HEK293 (cell line): ENCODE measurements at regions not wholly inside any gene's neighbourhood (a gene's known extent, or its start where the extent isn't known, plus 50 kb on each side); places are given as distances from the start of the nearest gene placed in this dataset.

Experiments
- CTCF ChIA-PET: fragments of 350-600 bp; formaldehyde crosslinking; extraction: SDS; loops from one replicate; lab custom pipeline; 2021; ENCODE audit warnings: antibody characterized with exemption; lab: Yijun Ruan, JAX
- POLR2A ChIA-PET: fragments of 300-600 bp; formaldehyde crosslinking; extraction: SDS; loops from one replicate; lab custom pipeline; 2020; ENCODE audit warnings: antibody characterized with exemption, inconsistent platforms; lab: Yijun Ruan, JAX
- H3K27ac ChIP-seq: fragments of 200-500 bp; sonication (Bioruptor generic); 2 replicates; pipeline ENCODE4 v1.5.1; 2014; ENCODE audit warnings: low read depth, low read length, control low read depth, inconsistent platforms; ENCODE audit errors: extremely low read depth
- H3K36me3 ChIP-seq, 2 experiments: fragments of 200-500 bp in 1 of 2; sonication (Bioruptor generic) in 1 of 2; 1 replicate in 1 of 2; 2 replicates in 1 of 2; pipeline ENCODE4 v1.5.1; 2014 to 2017; ENCODE audit warnings: inconsistent platforms in 2 of 2, low read length in 2 of 2; ENCODE audit not compliant: control insufficient read depth in 2 of 2, insufficient read depth in 1 of 2
- H3K4me1 ChIP-seq: fragments of 200-500 bp; sonication (Bioruptor generic); 2 replicates; pipeline ENCODE4 v1.5.1; 2014; ENCODE audit warnings: mild to moderate bottlenecking, low read length, inconsistent platforms; ENCODE audit not compliant: control insufficient read depth, insufficient read depth
- H3K4me3 ChIP-seq: 2 replicates; pipeline ENCODE4 v1.5.1; 2011; ENCODE audit warnings: low read depth, mild to moderate bottlenecking, control low read depth, low read length, moderate library complexity
- H3K9me3 ChIP-seq: fragments of 200-500 bp; sonication (Bioruptor generic); 2 replicates; pipeline ENCODE4 v1.5.1; 2014; ENCODE audit warnings: low read depth, low read length, inconsistent platforms; ENCODE audit not compliant: control insufficient read depth, insufficient read depth
- GFI1B ChIP-seq: fragments of 450-650 bp; formaldehyde crosslinking; IDR thresholded peaks from 2 replicates; pipeline ENCODE4 v1.5.1; 2016; ENCODE audit warnings: missing biosample characterization, missing genetic modification characterization
- GLIS1 ChIP-seq: fragments of 450-650 bp; formaldehyde crosslinking; IDR thresholded peaks from 2 replicates; pipeline ENCODE4 v1.5.1; 2016; ENCODE audit warnings: missing biosample characterization, missing genetic modification characterization
- HOXD13 ChIP-seq: sonication (generic); formaldehyde crosslinking; IDR thresholded peaks from 2 replicates; pipeline ENCODE4 v1.8.0; 2022; ENCODE audit warnings: missing genetic modification reagents, borderline replicate concordance
- KLF8 ChIP-seq: fragments of 450-650 bp; formaldehyde crosslinking; IDR thresholded peaks from 2 replicates; pipeline ENCODE4 v1.5.1; 2016; ENCODE audit warnings: missing biosample characterization, missing genetic modification characterization
- MZF1 ChIP-seq: fragments of 450-650 bp; formaldehyde crosslinking; IDR thresholded peaks from 2 replicates; pipeline ENCODE4 v1.5.1; 2017; ENCODE audit warnings: missing biosample characterization, missing genetic modification characterization, borderline replicate concordance
- SP2 ChIP-seq: fragments of 450-650 bp; formaldehyde crosslinking; IDR thresholded peaks from 2 replicates; pipeline ENCODE4 v1.5.1; 2016; ENCODE audit warnings: missing biosample characterization, missing genetic modification characterization
- ZNF2 ChIP-seq: fragments of 450-650 bp; formaldehyde crosslinking; IDR thresholded peaks from 2 replicates; pipeline ENCODE4 v1.5.1; 2016; ENCODE audit warnings: missing biosample characterization, missing genetic modification characterization
- ZNF211 ChIP-seq: fragments of 450-650 bp; formaldehyde crosslinking; IDR thresholded peaks from 2 replicates; pipeline ENCODE4 v1.5.1; 2016; ENCODE audit warnings: low read depth, missing biosample characterization, missing genetic modification characterization
- ZNF366 ChIP-seq: fragments of 450-650 bp; formaldehyde crosslinking; conservative IDR thresholded peaks from 2 replicates; pipeline ENCODE4 v1.5.1; 2016; ENCODE audit warnings: missing biosample characterization, missing genetic modification characterization
- ZNF423 ChIP-seq: fragments of 450-650 bp; formaldehyde crosslinking; IDR thresholded peaks from 2 replicates; pipeline ENCODE4 v1.5.1; 2016; ENCODE audit warnings: missing biosample characterization, missing genetic modification characterization
- ZNF521 ChIP-seq: fragments of 450-650 bp; formaldehyde crosslinking; IDR thresholded peaks from 2 replicates; pipeline ENCODE4 v1.5.1; 2017; ENCODE audit warnings: missing biosample characterization, mild to moderate bottlenecking, missing genetic modification characterization
- ZNF654 ChIP-seq: fragments of 450-650 bp; formaldehyde crosslinking; IDR thresholded peaks from 2 replicates; pipeline ENCODE4 v1.5.1; 2016; ENCODE audit warnings: low read depth, missing biosample characterization, missing genetic modification characterization
- ZNF660 ChIP-seq: fragments of 450-650 bp; IDR thresholded peaks from 2 replicates; pipeline ENCODE4 v1.5.1; 2018; ENCODE audit warnings: missing biosample characterization, mild to moderate bottlenecking, missing genetic modification characterization
- ZSCAN16 ChIP-seq: fragments of 450-650 bp; formaldehyde crosslinking; IDR thresholded peaks from 2 replicates; pipeline ENCODE4 v1.5.1; 2016; ENCODE audit warnings: missing biosample characterization, missing genetic modification characterization
- ZXDB ChIP-seq: fragments of 450-650 bp; formaldehyde crosslinking; IDR thresholded peaks from 2 replicates; pipeline ENCODE4 v1.5.1; 2016; ENCODE audit warnings: missing biosample characterization, missing genetic modification characterization
- TF ChIP-seq, protein P1 (sequence below): fragments of 450-650 bp; formaldehyde crosslinking; IDR thresholded peaks from 2 replicates; pipeline ENCODE4 v1.5.1; 2016; ENCODE audit warnings: missing biosample characterization, missing genetic modification characterization
- TF ChIP-seq, protein P2 (sequence below): fragments of 450-650 bp; formaldehyde crosslinking; IDR thresholded peaks from 2 replicates; pipeline ENCODE4 v1.5.1; 2017; ENCODE audit warnings: missing biosample characterization, mild to moderate bottlenecking, missing genetic modification characterization, moderate library complexity
- TF ChIP-seq, protein P3 (sequence below): fragments of 450-650 bp; formaldehyde crosslinking; IDR thresholded peaks from 2 replicates; pipeline ENCODE4 v1.5.1; 2016; ENCODE audit warnings: missing biosample characterization, missing genetic modification characterization
- TF ChIP-seq, protein P4 (sequence below): fragments of 450-650 bp; formaldehyde crosslinking; IDR thresholded peaks from 2 replicates; pipeline ENCODE4 v1.5.1; 2016; ENCODE audit warnings: missing biosample characterization, missing genetic modification characterization, borderline replicate concordance

DNA sequence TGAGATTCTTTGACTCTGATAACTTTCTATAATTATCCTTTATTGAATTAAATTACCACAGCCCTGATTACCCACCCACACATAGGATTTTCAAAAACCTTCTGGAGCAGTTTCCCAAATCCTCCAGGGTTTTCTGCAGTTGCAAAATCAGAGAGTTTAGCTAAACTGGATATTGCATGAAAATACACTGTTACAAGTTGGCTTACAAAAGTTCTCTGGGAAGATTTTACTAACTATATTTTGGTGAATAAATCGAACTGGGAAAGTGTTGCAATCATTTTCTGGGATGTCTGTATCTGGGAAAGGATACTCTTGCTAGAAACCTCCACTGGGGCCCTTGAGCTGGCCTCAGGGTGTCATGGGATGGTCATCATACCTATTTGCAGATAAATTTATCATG is 97.6 kb upstream of the STMND1 start:
- CTCF ChIA-PET: interaction anchor here (0.6 to 3.0 kb wide), 2 partner anchors 39 to 112 kb away, joined by 3 to 14 read pairs; no protein-coding TSS in a partner anchor
- no peak overlapping the region for H3K27ac ChIP-seq
- no peaks in the 10 kb centered on the region for H3K36me3 ChIP-seq
- no peaks in the 10 kb centered on the region for H3K9me3 ChIP-seq
- H3K4me3 ChIP-seq: no peak overlapping the region
- no peaks in the 10 kb centered on the region for H3K4me1 ChIP-seq
- POLR2A ChIA-PET: no interaction called here
- TF ChIP-seq ZNF211 (tag by site-specific recombination) (no peak), KLF8 (tag by site-specific recombination) (no peak), ZNF660 (tag by site-specific recombination) (no peak), ZNF521 (no peak), ZSCAN16 (tag by site-specific recombination) (no peak), MZF1 (tag by site-specific recombination) (no peak), ZNF654 (tag by site-specific recombination) (no peak), ZXDB (no peak), ZNF423 (no peak), ZNF2 (tag by site-specific recombination) (no peak), ZNF366 (tag by site-specific recombination) (no peak), GLIS1 (tag by site-specific recombination) (no peak), GFI1B (no peak), SP2 (tag by site-specific recombination) (no peak), HOXD13 (no peak)
- TF ChIP-seq, protein P1, sequence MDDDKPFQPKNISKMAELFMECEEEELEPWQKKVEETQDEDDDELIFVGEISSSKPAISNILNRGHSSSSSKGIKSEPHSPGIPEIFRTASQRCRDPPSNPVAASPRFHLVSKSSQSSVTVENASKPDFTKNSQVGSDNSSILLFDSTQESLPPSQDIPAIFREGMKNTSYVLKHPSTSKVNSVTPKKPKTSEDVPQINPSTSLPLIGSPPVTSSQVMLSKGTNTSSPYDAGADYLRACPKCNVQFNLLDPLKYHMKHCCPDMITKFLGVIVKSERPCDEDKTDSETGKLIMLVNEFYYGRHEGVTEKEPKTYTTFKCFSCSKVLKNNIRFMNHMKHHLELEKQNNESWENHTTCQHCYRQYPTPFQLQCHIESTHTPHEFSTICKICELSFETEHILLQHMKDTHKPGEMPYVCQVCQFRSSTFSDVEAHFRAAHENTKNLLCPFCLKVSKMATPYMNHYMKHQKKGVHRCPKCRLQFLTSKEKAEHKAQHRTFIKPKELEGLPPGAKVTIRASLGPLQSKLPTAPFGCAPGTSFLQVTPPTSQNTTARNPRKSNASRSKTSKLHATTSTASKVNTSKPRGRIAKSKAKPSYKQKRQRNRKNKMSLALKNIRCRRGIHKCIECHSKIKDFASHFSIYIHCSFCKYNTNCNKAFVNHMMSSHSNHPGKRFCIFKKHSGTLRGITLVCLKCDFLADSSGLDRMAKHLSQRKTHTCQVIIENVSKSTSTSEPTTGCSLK: no peak
- TF ChIP-seq, protein P2, sequence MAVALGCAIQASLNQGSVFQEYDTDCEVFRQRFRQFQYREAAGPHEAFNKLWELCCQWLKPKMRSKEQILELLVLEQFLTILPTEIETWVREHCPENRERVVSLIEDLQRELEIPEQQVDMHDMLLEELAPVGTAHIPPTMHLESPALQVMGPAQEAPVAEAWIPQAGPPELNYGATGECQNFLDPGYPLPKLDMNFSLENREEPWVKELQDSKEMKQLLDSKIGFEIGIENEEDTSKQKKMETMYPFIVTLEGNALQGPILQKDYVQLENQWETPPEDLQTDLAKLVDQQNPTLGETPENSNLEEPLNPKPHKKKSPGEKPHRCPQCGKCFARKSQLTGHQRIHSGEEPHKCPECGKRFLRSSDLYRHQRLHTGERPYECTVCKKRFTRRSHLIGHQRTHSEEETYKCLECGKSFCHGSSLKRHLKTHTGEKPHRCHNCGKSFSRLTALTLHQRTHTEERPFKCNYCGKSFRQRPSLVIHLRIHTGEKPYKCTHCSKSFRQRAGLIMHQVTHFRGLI (tag by site-specific recombination): no peak
- TF ChIP-seq, protein P3, sequence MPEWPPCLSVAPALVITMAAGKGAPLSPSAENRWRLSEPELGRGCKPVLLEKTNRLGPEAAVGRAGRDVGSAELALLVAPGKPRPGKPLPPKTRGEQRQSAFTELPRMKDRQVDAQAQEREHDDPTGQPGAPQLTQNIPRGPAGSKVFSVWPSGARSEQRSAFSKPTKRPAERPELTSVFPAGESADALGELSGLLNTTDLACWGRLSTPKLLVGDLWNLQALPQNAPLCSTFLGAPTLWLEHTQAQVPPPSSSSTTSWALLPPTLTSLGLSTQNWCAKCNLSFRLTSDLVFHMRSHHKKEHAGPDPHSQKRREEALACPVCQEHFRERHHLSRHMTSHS (tag by site-specific recombination): no peak
- TF ChIP-seq, protein P4, sequence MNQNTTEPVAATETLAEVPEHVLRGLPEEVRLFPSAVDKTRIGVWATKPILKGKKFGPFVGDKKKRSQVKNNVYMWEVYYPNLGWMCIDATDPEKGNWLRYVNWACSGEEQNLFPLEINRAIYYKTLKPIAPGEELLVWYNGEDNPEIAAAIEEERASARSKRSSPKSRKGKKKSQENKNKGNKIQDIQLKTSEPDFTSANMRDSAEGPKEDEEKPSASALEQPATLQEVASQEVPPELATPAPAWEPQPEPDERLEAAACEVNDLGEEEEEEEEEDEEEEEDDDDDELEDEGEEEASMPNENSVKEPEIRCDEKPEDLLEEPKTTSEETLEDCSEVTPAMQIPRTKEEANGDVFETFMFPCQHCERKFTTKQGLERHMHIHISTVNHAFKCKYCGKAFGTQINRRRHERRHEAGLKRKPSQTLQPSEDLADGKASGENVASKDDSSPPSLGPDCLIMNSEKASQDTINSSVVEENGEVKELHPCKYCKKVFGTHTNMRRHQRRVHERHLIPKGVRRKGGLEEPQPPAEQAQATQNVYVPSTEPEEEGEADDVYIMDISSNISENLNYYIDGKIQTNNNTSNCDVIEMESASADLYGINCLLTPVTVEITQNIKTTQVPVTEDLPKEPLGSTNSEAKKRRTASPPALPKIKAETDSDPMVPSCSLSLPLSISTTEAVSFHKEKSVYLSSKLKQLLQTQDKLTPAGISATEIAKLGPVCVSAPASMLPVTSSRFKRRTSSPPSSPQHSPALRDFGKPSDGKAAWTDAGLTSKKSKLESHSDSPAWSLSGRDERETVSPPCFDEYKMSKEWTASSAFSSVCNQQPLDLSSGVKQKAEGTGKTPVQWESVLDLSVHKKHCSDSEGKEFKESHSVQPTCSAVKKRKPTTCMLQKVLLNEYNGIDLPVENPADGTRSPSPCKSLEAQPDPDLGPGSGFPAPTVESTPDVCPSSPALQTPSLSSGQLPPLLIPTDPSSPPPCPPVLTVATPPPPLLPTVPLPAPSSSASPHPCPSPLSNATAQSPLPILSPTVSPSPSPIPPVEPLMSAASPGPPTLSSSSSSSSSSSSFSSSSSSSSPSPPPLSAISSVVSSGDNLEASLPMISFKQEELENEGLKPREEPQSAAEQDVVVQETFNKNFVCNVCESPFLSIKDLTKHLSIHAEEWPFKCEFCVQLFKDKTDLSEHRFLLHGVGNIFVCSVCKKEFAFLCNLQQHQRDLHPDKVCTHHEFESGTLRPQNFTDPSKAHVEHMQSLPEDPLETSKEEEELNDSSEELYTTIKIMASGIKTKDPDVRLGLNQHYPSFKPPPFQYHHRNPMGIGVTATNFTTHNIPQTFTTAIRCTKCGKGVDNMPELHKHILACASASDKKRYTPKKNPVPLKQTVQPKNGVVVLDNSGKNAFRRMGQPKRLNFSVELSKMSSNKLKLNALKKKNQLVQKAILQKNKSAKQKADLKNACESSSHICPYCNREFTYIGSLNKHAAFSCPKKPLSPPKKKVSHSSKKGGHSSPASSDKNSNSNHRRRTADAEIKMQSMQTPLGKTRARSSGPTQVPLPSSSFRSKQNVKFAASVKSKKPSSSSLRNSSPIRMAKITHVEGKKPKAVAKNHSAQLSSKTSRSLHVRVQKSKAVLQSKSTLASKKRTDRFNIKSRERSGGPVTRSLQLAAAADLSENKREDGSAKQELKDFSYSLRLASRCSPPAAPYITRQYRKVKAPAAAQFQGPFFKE (tag by site-specific recombination): no peak
